Activated CD4-positive, alpha-beta memory T cell treated with anti-CD3 and anti-CD28 coated beads for 36 hours (primary cell): ENCODE measurements at regions not wholly inside any gene's neighbourhood (a gene's known extent, or its start where the extent isn't known, plus 50 kb on each side); places are given as distances from the start of the nearest gene placed in this dataset.
"Not testable (repeated sequence)": the region's sequence is repeated elsewhere in the genome, so short reads cannot be mapped to it uniquely, and the experiment has no call there.

ENCODE experiments used
- CTCF ChIA-PET: fragments of 350-600 bp; sonication (Branson Sonifier 250); formaldehyde crosslinking; loops from one replicate; lab custom pipeline; 2021; ENCODE audit warnings: antibody characterized with exemption, inconsistent platforms; lab: Charles Lee
- POLR2A ChIA-PET: fragments of 350-600 bp; sonication (Branson Sonifier 250); formaldehyde crosslinking; loops from one replicate; lab custom pipeline; 2021; ENCODE audit warnings: antibody characterized with exemption; lab: Charles Lee
- DNase-seq: peaks from one replicate; pipeline ENCODE4 v3.0.0-alpha.2; 2020
- H3K27ac Mint-ChIP-seq: one replicate; pipeline ENCODE4 v1.8.0; 2021; ENCODE audit warnings: mixed read lengths
- H3K27me3 Mint-ChIP-seq: one replicate; pipeline ENCODE4 v1.8.0; 2021; ENCODE audit warnings: mixed read lengths
- H3K36me3 Mint-ChIP-seq: one replicate; pipeline ENCODE4 v1.8.0; 2021; ENCODE audit warnings: mixed read lengths
- H3K4me1 Mint-ChIP-seq: one replicate; pipeline ENCODE4 v1.8.0; 2021; ENCODE audit warnings: low read depth, mixed read lengths
- H3K4me3 Mint-ChIP-seq: one replicate; pipeline ENCODE4 v1.8.0; 2021; ENCODE audit warnings: mild to moderate bottlenecking, mixed read lengths
- H3K9me3 Mint-ChIP-seq: one replicate; pipeline ENCODE4 v1.8.0; 2021; ENCODE audit warnings: mixed read lengths
- intact Hi-C: fragments of 100-400 bp; cut with micrococcal nuclease; formaldehyde crosslinking; loops from one replicate; pipeline ENCODE4 v1.15.1; 2023

DNA sequence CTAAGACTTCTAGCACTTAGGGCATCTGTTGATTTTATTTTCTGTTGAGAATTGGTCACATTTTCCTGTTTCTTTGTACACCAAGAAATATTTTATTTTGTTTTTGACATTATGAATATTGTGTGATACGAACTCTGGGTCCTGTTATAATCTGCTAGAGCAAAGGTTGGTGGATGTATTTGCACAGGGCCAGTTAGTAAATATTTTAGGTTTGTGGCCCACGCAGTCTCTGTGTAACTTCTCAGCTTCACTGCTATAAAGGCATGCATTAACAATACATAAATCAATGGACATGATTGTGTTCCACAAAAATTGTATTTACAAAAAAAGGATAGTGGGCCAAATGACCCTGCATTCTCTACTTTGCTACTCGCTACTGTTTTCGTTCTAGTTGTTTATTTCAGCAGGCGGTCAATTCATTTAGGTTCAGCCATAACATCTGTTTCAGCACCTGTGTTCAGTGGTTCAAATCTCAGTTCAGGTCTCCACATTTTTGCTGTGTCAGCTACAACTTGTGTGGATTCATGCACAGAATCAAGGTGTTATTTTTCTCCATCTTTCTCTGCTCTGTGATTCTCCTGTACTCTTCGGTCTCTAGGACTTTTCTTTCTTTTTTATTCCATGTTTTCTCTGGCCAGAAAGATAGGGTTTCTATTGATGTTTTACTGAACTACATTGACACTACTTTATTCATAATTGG, 786.2 kb downstream of the ETS1 start:
- H3K27me3 Mint-ChIP-seq: no peaks in the 10 kb centered on the region
- no peaks in the 10 kb centered on the region for H3K9me3 Mint-ChIP-seq
- intact Hi-C loops: no loop called here
- H3K27ac Mint-ChIP-seq: no peak overlapping the region
- CTCF ChIA-PET: no interaction called here
- no peaks in the 10 kb centered on the region for H3K36me3 Mint-ChIP-seq
- POLR2A ChIA-PET: no interaction called here
- H3K4me1 Mint-ChIP-seq: no peaks in the 10 kb centered on the region
- no peak overlapping the region for H3K4me3 Mint-ChIP-seq
- no peak for DNase-seq

DNA sequence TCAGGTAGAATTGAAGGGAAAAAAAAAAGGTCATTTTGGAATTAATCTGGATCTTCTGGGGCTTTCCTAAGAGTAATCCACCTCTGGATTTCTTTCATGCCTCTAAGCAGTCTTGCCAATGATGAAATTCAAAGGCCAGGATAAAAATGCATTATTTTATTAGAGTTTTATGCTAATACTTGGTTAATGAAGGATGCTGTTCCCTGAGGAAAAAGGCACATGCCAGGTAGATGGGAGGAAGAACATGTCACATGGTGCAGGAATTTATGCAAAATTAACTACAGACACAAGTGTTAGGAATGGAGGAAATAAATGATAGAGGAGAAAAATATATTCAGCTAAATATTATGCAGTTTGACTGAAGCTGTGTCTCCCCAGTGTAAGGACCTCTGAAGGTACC, 792.0 kb downstream of the ETS1 start:
- Mint-ChIP-seq H3K4me3 (no peak overlapping the region), H3K9me3 (no peaks in the 10 kb centered on the region), H3K36me3 (no peaks in the 10 kb centered on the region), H3K27me3 (no peaks in the 10 kb centered on the region), H3K4me1 (no peaks in the 10 kb centered on the region), H3K27ac (no peak overlapping the region)
- ChIA-PET POLR2A (no interaction called here), CTCF (interaction anchor here (0.9 kb wide), 1 partner anchor 48 kb away, joined by 4 read pairs; no protein-coding TSS in a partner anchor)
- intact Hi-C loops: no loop called here
- DNase-seq: no peak

DNA sequence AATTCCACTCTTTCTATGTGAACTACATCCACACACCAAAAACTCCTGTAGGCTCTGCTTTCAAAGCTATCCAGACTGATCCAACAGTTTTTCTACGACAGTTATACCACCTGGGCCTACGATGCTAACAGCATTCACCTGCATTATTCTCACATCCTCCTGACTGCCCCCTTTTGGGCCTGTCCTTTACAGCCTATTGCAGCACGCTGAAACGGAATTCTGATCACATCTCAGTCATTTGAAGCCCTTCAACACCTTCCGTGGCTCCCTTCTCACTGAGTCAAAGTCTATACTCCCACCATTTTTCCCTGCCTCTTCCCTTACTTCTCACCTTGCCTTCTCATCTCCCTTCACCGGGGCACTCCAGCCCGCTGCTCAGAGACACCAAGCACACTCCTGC, 791.3 kb upstream of the KIRREL3 start:
- intact Hi-C loops: no loop called here
- H3K4me3 Mint-ChIP-seq: no peak overlapping the region
- no peak overlapping the region for H3K27ac Mint-ChIP-seq

DNA sequence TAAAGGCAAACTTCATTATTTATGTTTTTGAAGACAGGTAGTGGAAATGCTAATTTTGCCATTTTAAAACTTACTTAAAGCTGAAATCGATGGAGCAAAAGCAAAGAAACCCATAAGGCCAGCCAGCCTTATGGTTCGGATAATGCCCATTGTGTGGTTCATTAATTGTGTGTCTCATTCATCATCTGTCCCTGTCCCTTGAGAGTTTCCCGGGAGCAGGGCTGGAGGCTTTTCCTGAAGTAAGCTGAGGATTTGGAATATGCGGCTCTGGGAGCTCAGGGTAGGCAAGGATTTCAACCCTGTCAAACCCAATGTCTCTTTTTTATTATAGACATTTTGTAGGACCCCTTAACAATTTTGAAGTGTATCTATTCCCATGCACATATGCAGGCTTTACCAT, 790.0 kb upstream of the KIRREL3 start:
- intact Hi-C loops: no loop called here
- POLR2A ChIA-PET: no interaction called here
- DNase-seq: no peak
- Mint-ChIP-seq H3K27ac (no peak overlapping the region), H3K4me1 (no peaks in the 10 kb centered on the region), H3K4me3 (no peak overlapping the region), H3K27me3 (no peaks in the 10 kb centered on the region), H3K9me3 (no peaks in the 10 kb centered on the region), H3K36me3 (no peaks in the 10 kb centered on the region)
- CTCF ChIA-PET: no interaction called here

More for the DNA sequence above, 791.3 kb upstream of the KIRREL3 start:
- Mint-ChIP-seq H3K27me3 (no peaks in the 10 kb centered on the region), H3K9me3 (no peaks in the 10 kb centered on the region), H3K4me1 (no peaks in the 10 kb centered on the region), H3K36me3 (no peaks in the 10 kb centered on the region)
- ChIA-PET POLR2A (no interaction called here), CTCF (interaction anchor here (0.6 kb wide), 1 partner anchor 40 kb away, joined by 3 read pairs; no protein-coding TSS in a partner anchor)
- DNase-seq: no peak

DNA sequence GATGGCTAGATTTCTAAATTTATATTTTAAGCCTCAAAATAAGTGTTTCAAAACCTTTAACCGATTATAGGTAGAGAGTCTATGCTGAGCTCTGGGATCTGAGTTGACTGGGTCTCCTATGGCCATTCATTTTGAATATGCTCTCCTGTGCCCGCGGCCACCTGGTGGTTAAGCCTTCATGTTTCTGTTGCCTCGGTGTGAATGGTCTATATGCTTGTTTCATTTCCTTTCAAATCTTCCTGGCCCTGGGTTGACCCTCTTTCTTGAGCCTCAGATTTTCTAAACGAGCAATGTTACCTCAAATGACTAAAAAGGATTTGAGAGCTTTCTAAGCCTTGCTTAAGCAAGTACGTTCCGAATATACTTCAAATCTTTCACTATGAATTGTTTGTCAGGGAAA, 789.4 kb upstream of the KIRREL3 start:
- Mint-ChIP-seq H3K4me1 (no peaks in the 10 kb centered on the region), H3K27me3 (peaks cover 2% of the 10 kb centered on the region), H3K4me3 (no peak overlapping the region), H3K36me3 (no peaks in the 10 kb centered on the region), H3K9me3 (no peaks in the 10 kb centered on the region), H3K27ac (no peak overlapping the region)
- DNase-seq: peak; percentile 9
- ChIA-PET CTCF (no interaction called here), POLR2A (no interaction called here)
- intact Hi-C loops: no loop called here

DNA sequence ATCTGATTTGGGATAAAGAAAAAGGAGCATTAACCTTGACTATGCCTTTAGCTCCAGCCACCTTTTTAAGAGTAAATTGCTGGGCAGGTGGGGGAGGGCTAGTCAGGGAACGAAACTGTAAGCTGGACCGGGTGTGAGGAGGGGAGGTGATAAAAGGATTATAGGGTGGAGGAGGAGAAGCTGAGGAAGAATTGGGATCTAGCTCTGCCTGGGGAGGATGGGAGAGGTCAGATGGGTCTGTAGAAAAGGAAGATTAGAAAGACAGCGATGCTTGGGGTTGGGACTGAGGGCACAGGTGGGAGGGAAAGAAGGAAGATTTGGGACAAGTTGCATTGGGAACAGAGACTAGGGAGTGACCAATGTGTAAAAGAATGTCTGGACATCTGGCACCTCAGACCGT, 772.4 kb upstream of the KIRREL3 start:
- POLR2A ChIA-PET, H3K27ac Mint-ChIP-seq, DNase-seq, H3K9me3 Mint-ChIP-seq, H3K4me1 Mint-ChIP-seq, H3K27me3 Mint-ChIP-seq, H3K4me3 Mint-ChIP-seq, intact Hi-C loops, CTCF ChIA-PET, H3K36me3 Mint-ChIP-seq: not testable (repeated sequence)

DNA sequence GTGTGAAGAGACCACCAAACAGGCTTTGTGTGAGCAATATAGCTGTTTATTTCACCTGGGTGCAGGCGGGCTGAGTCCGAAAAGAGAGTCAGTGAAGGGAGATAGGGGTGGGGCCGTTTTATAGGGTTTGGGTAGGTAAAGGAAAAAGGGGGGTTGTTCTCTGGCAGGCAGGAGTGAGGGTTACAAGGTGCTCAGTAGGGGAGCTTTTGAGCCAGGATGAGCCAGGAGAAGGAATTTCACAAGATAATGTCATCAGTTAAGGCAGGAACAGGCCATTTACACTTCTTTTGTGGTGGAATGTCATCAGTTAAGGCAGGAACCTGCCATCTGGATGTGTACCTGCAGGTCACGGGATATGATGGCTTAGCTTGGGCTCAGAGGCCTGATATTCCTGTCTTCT, 768.4 kb upstream of the KIRREL3 start:
- H3K4me3 Mint-ChIP-seq, CTCF ChIA-PET, DNase-seq, H3K4me1 Mint-ChIP-seq, intact Hi-C loops, H3K27me3 Mint-ChIP-seq, H3K9me3 Mint-ChIP-seq, H3K36me3 Mint-ChIP-seq, H3K27ac Mint-ChIP-seq, POLR2A ChIA-PET: not testable (repeated sequence)

DNA sequence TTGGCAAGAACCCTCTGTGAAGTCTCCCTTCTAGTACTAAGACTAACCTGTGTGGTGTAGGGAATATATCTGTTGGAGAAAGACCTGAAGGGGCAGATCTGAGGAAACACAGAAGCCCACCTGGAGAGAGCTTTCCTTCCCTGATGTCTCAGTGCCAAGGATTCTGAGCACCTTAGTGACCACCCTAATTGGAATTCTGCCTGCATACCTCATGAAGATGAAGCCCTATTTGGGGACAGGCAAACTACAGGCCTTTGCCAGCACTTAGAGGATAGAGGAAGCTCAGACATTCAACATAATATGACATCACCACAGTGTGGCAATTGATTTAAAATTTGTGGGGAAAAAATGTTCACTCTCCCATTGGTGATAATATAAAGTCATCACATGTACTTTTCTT, 766.2 kb upstream of the KIRREL3 start:
- no peaks in the 10 kb centered on the region for H3K27me3 Mint-ChIP-seq

DNA sequence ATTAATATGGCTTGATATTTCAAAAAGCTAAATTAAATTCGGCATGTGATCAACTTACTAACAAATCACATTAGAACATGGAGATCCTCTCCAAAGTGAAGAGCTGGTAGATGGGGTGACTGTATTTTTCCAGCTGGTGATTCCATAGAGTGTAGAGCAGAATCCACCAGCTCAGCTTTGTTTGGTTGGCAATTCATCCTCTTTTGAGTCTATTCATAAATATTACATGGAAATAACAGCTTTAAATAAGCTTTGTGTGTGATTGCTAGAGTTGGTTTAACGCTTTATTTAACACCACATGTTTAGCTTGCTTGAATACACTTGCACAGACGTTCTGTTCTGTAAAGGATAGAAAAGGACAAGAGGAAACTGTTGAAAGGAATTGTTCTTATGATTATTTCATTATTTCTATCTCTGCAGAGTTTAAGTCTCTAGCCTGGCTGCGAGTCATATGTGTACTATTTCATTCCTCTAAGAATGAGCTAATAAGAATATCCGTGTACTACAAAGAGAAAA, 738.3 kb upstream of the KIRREL3 start:
- Mint-ChIP-seq H3K27ac (no peak overlapping the region), H3K27me3 (no peaks in the 10 kb centered on the region), H3K4me1 (no peaks in the 10 kb centered on the region), H3K4me3 (no peak overlapping the region), H3K36me3 (no peaks in the 10 kb centered on the region), H3K9me3 (no peaks in the 10 kb centered on the region)
- CTCF ChIA-PET: no interaction called here
- no peak for DNase-seq
- POLR2A ChIA-PET: no interaction called here
- intact Hi-C loops: no loop called here

More for the DNA sequence above, 766.2 kb upstream of the KIRREL3 start:
- Mint-ChIP-seq H3K36me3 (no peaks in the 10 kb centered on the region), H3K4me1 (no peaks in the 10 kb centered on the region), H3K9me3 (no peaks in the 10 kb centered on the region), H3K27ac (no peak overlapping the region), H3K4me3 (no peak overlapping the region)
- ChIA-PET POLR2A (no interaction called here), CTCF (no interaction called here)
- DNase-seq: no peak
- intact Hi-C loops: no loop called here

DNA sequence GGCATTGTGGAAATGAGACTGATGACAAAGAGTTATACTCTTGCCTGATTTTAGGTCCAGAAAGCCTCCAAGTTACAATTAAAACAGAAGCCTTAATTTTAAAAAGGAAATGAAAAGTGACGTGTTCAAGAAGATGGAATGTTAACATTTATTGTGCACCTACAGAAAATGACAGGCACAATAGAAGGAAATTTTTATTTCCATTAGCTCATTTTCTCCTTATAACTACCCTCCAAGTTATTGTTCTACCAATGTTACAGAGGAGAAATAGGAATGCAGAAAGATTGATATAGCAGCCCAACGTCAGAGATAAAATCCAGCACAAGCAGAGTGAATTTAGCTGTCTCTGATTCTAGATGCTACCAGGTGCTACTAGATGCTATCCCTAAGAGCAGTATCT, 736.9 kb upstream of the KIRREL3 start:
- Mint-ChIP-seq H3K4me3 (no peak overlapping the region), H3K9me3 (no peaks in the 10 kb centered on the region), H3K36me3 (no peaks in the 10 kb centered on the region), H3K27me3 (peaks cover 2% of the 10 kb centered on the region), H3K4me1 (no peaks in the 10 kb centered on the region), H3K27ac (no peak overlapping the region)
- ChIA-PET CTCF (no interaction called here), POLR2A (no interaction called here)
- no peak for DNase-seq
- intact Hi-C loops: no loop called here

DNA sequence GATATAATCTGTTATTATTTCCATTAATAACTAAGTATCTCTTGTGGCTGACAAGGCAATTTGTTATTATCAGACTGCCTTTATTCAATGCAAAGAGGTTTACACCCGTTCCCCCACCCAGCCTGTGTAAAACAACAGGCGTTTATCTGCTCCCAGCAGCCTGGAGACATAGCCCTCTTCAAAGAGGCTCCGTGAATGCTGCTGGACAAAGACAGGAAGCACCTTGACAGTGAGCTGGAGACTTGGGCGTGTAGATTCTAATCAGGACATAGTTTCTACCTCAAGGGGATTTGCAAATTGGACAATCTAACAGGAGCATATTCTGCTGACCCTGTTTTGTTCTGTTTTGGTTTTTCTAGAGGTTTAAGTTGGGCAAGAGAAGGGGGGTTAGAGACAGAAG, 733.0 kb upstream of the KIRREL3 start:
- H3K36me3 Mint-ChIP-seq: no peaks in the 10 kb centered on the region
- peaks cover 2% of the 10 kb centered on the region for H3K27me3 Mint-ChIP-seq
- ChIA-PET CTCF (no interaction called here), POLR2A (no interaction called here)
- no peak for DNase-seq
- no peaks in the 10 kb centered on the region for H3K4me1 Mint-ChIP-seq
- H3K27ac Mint-ChIP-seq: no peak overlapping the region
- no peaks in the 10 kb centered on the region for H3K9me3 Mint-ChIP-seq
- intact Hi-C loops: no loop called here
- H3K4me3 Mint-ChIP-seq: no peak overlapping the region

DNA sequence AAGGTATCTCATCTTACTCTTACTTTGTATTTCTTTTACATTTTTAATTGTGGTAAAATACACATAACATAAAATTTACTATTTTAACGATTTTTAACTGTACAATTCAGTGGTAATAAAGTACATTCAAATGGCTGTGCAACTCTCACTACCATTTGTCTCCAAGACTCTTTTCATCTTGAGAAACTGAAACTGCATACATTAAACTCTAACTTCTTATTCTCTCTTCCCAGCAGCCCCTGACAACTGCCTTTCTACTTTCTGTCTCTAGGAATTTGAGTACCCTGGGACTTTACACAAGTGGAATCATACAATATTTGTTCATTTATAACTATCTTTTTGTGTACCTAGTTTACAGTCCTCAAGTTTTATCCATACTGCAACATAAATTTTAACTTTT, 725.8 kb upstream of the KIRREL3 start:
- H3K4me3 Mint-ChIP-seq: no peak overlapping the region
- no peaks in the 10 kb centered on the region for H3K4me1 Mint-ChIP-seq
- intact Hi-C loops: no loop called here
- ChIA-PET CTCF (no interaction called here), POLR2A (no interaction called here)
- no peaks in the 10 kb centered on the region for H3K27me3 Mint-ChIP-seq
- no peaks in the 10 kb centered on the region for H3K9me3 Mint-ChIP-seq
- no peak for DNase-seq
- no peaks in the 10 kb centered on the region for H3K36me3 Mint-ChIP-seq
- no peak overlapping the region for H3K27ac Mint-ChIP-seq

DNA sequence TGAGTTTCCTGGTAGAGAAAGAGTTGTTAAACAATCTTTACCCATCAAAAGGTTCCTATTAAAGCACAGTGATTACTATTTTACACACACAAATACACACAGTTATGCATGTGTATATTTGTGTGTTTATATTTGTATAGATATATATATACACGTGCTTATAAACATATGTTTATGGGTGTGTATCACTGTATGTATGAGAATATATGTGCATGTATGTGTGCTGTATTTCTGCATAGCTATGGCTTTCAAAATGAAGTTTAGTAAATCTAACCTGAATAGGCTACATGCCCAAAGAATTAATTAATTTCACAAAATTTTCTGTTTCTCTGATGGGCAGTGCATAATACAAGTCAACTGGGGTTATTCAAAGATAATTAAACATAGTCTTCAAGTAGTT, 723.1 kb upstream of the KIRREL3 start:
- H3K4me3 Mint-ChIP-seq: no peak overlapping the region
- H3K4me1 Mint-ChIP-seq: no peaks in the 10 kb centered on the region
- H3K36me3 Mint-ChIP-seq: no peaks in the 10 kb centered on the region
- POLR2A ChIA-PET: no interaction called here
- H3K9me3 Mint-ChIP-seq: no peaks in the 10 kb centered on the region
- no peak for DNase-seq
- H3K27ac Mint-ChIP-seq: no peak overlapping the region
- H3K27me3 Mint-ChIP-seq: no peaks in the 10 kb centered on the region
- CTCF ChIA-PET: no interaction called here
- intact Hi-C loops: no loop called here
